ENCODE measurements at regions not wholly inside any gene's neighbourhood (a gene's known extent, or its start where the extent isn't known, plus 50 kb on each side); places are given as distances from the start of the nearest gene placed in this dataset.
A peak's percentile ranks its signal among the peaks of the same experiment; 100 is the strongest.

GRCh38 chr4:106507440-106507839 lies 138.9 kb upstream of the GIMD1 start:
- no peak for DNase-seq

- no peak for DNase-seq
Measured at GRCh38 chr4:106503116-106504050, 134.8 kb upstream of the GIMD1 start.

- DNase-seq, result peak; percentile 70
Measured at GRCh38 chr4:106502106-106502699, 133.6 kb upstream of the GIMD1 start.

- no peak for DNase-seq
Measured at GRCh38 chr4:106497271-106497670, 128.7 kb upstream of the GIMD1 start.

- no peak for DNase-seq
Measured at GRCh38 chr4:106496061-106496460, 127.5 kb upstream of the GIMD1 start.

- no peak for DNase-seq
Measured at GRCh38 chr4:106495476-106495875, 126.9 kb upstream of the GIMD1 start.

GRCh38 chr4:106494066-106494465 lies 125.5 kb upstream of the GIMD1 start:
- DNase-seq, result no peak

GRCh38 chr4:106493086-106493485 lies 124.5 kb upstream of the GIMD1 start:
- DNase-seq, result no peak

GRCh38 chr4:106486533-106486932 lies 118.0 kb upstream of the GIMD1 start:
- DNase-seq, result no peak

GRCh38 chr4:106481801-106482200 lies 113.2 kb upstream of the GIMD1 start:
- no peak for DNase-seq

GRCh38 chr4:106478152-106478551 lies 109.6 kb upstream of the GIMD1 start:
- no peak for DNase-seq

GRCh38 chr4:106476741-106477140 lies 108.2 kb upstream of the GIMD1 start:
- DNase-seq, result no peak

GRCh38 chr4:106473515-106473914 lies 104.9 kb upstream of the GIMD1 start:
- DNase-seq, result no peak

- no peak for DNase-seq
Measured at GRCh38 chr4:106471151-106471550, 102.6 kb upstream of the GIMD1 start.

- DNase-seq, result no peak
Measured at GRCh38 chr4:106463622-106464021, 95.0 kb upstream of the GIMD1 start.

GRCh38 chr4:106454581-106454980 lies 86.0 kb upstream of the GIMD1 start:
- DNase-seq, result no peak

- no peak for DNase-seq
Measured at GRCh38 chr4:106454021-106454420, 85.4 kb upstream of the GIMD1 start.

GRCh38 chr4:106451091-106451490 lies 82.5 kb upstream of the GIMD1 start:
- DNase-seq, result no peak

- DNase-seq, result no peak
Measured at GRCh38 chr4:106450249-106450648, 81.7 kb upstream of the GIMD1 start.

- DNase-seq, result peak; percentile 27
Measured at GRCh38 chr4:106444557-106444956, 76.0 kb upstream of the GIMD1 start.

GRCh38 chr4:106430797-106431196 lies 62.2 kb upstream of the GIMD1 start:
- DNase-seq, result no peak

- no peak for DNase-seq
Measured at GRCh38 chr4:106429885-106430284, 61.3 kb upstream of the GIMD1 start.

- no peak for DNase-seq
Measured at GRCh38 chr4:106426069-106426468, 57.5 kb upstream of the GIMD1 start.

- no peak for DNase-seq
Measured at GRCh38 chr4:106425576-106425975, 57.0 kb upstream of the GIMD1 start.
